Stimulated activated naive CD8-positive, alpha-beta T cell treated with anti-CD3 and anti-CD28 coated beads, Interleukin-15, amount 100 ng/mL, for 72 hours (primary cell): ENCODE measurements at regions not wholly inside any gene's neighbourhood (a gene's known extent, or its start where the extent isn't known, plus 50 kb on each side); places are given as distances from the start of the nearest gene placed in this dataset.
"Not testable (repeated sequence)": the region's sequence is repeated elsewhere in the genome, so short reads cannot be mapped to it uniquely, and the experiment has no call there.

ENCODE experiments used
- ATAC-seq: fragments of 150-1000 bp; cut with Tn5 transposase; 2 replicates; pipeline ENCODE4 v1.10.0; 2021; ENCODE audit warnings: mild to moderate bottlenecking, moderate library complexity
- DNase-seq, 2 donors: peaks; one replicate each; pipeline ENCODE4 v3.0.0; 2021 to 2022
- H3K27ac Mint-ChIP-seq, 2 donors: one replicate each; pipeline ENCODE4 v1.8.0; 2022; ENCODE audit warnings: mild to moderate bottlenecking in 2 of 2, mixed read lengths in 2 of 2, moderate library complexity in 2 of 2
- H3K27me3 Mint-ChIP-seq: one replicate; pipeline ENCODE4 v1.8.0; 2022; ENCODE audit warnings: mixed read lengths
- H3K4me1 Mint-ChIP-seq: one replicate; pipeline ENCODE4 v1.8.0; 2022; ENCODE audit warnings: mild to moderate bottlenecking, mixed read lengths
- H3K4me3 Mint-ChIP-seq, 2 donors: one replicate each; pipeline ENCODE4 v1.8.0; 2022; ENCODE audit warnings: mild to moderate bottlenecking in 2 of 2, mixed read lengths in 2 of 2, moderate library complexity in 1 of 2
- H3K9me3 Mint-ChIP-seq, 2 donors: one replicate each; pipeline ENCODE4 v1.8.0; 2022; ENCODE audit warnings: mixed read lengths in 2 of 2

DNA sequence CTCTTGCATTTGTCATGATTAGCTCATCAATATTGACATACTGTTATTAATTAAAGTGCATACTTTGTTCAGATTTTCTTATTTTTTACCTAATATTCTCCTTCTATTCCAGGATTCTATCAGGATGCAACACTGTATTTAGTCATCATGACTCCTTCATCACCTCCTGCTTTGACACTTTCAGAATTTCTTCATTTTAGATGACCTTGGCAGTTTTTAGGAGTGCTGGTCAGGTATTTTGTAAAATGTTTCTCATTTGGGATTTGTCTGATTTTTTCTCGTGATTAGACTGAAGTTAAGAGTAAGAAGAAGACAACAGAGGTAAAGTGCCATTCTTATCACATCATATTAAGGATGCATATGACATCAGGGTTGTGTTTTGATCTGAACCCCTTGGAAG, 167.0 kb upstream of the FOXG1 start:
- no peak for DNase-seq
- Mint-ChIP-seq H3K4me1 (no peaks in the 10 kb centered on the region), H3K4me3 (no peak overlapping the region), H3K9me3 (peaks cover 0 to 34% of the 10 kb centered on the region in 2 donors), H3K27me3 (no peaks in the 10 kb centered on the region), H3K27ac (no peak overlapping the region)
- ATAC-seq = no peak

DNA sequence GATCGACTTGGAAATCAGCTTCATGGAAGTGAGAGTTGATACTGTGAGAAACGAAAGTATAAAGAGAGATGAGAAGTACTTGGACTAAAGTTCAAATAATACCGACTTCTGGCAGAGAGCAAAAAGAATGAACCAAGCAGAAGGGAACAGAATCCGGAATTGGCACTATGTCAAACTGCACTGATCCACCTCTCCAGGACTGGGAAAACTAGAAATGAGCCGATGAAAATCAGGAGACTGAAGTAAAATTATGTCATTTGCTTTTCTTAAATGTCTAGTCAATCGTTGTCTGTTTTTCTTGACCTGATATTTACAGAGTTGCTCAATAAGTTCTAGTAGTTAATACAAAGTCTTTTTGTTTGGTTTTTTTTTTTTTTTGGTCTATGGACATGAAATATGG, 163.0 kb upstream of the FOXG1 start:
- no peak for DNase-seq
- Mint-ChIP-seq H3K27ac (no peak overlapping the region), H3K27me3 (no peaks in the 10 kb centered on the region)

GRCh38 chr14:28607661-28608060, 158.9 kb upstream of the FOXG1 start:
- Mint-ChIP-seq H3K27me3 (no peaks in the 10 kb centered on the region), H3K9me3 (peaks cover 0 to 15% of the 10 kb centered on the region in 2 donors), H3K4me1 (no peaks in the 10 kb centered on the region), H3K4me3 (no peak overlapping the region), H3K27ac (no peak overlapping the region)
- no peak for DNase-seq
- no peak for ATAC-seq

More for the DNA sequence above, 163.0 kb upstream of the FOXG1 start:
- no peaks in the 10 kb centered on the region for H3K4me1 Mint-ChIP-seq
- H3K4me3 Mint-ChIP-seq = no peak overlapping the region
- peaks cover 0 to 22% of the 10 kb centered on the region in 2 donors for H3K9me3 Mint-ChIP-seq
- no peak for ATAC-seq

DNA sequence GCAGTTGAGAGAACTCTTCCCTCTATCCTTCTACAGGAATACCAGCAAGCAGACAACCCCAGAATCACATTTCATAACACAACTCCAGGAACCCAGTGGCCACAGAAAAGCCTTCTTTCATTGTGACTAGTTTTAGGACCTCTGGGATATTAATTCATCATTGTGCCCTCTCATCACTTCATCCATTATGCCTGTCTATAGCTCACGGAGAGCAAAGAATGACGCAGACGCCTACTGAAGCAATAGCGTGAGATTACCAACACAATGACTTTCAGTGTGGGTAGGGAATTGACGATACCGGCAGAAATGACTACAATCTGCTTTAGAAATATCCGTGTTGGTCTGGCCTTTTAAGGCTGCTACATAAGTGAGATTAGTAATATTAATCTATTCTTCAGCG, 158.1 kb upstream of the FOXG1 start:
- peaks cover under 1 to 8% of the 10 kb centered on the region in 2 donors for H3K9me3 Mint-ChIP-seq
- DNase-seq (no peak), ATAC-seq (no peak)
- no peaks in the 10 kb centered on the region for H3K27me3 Mint-ChIP-seq
- H3K4me3 Mint-ChIP-seq = no peak overlapping the region
- no peak overlapping the region for H3K27ac Mint-ChIP-seq
- no peaks in the 10 kb centered on the region for H3K4me1 Mint-ChIP-seq

DNA sequence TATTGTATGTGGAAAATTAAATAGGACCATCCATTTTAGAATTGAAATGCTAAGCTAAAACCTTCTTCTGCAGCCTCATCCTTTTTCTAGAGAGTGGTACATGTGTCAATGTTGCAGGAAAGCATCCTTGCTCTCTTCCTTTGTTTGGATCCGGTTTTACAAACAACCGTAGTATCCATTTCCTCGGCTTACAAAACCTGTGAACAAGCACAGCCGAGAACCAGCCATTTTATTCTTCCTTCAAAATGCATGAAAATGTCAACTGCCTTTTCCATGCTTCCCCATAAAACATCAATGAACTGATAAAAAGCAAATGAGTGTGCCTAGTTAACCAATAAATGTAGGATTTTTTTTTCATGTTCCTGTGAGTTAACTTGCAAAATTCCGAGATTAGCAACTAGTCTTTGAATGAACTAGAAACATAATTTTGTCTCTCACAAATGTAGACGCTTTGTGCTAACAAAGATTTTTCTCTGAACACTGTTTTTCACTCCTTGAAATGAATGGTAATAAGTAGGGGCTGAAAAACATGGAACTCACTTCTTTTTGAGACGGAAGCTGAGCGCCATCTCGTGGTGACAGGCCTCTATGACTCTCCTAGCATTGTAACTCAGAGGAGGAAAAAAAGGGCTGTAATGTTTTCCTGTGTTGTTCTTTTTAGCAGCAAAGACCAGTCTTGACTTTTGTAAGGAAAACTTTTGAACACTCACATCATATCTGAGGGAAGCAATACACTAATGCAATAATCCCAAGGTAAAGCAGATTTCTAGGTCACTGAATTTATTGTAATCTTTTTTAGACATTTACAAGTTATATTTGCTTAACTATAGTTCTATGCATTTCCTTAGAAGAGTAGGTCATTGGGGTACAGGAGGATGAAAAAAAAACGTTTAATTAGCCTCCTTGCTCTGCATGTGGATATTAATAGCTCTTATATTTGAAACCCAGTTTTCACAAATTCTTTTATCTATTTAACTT, 157.4 kb upstream of the FOXG1 start:
- Mint-ChIP-seq H3K27ac (no peak overlapping the region), H3K4me1 (no peaks in the 10 kb centered on the region), H3K4me3 (no peak overlapping the region), H3K27me3 (no peaks in the 10 kb centered on the region), H3K9me3 (peaks cover 2 to 7% of the 10 kb centered on the region in 2 donors)
- ATAC-seq = no peak
- DNase-seq = peak in 1 of 2 donors; percentile 4

- Mint-ChIP-seq H3K27ac (no peak overlapping the region), H3K9me3 (peaks cover 12 to 16% of the 10 kb centered on the region in 2 donors), H3K27me3 (no peaks in the 10 kb centered on the region), H3K4me1 (no peaks in the 10 kb centered on the region), H3K4me3 (no peak overlapping the region)
- DNase-seq (no peak), ATAC-seq (no peak)
Observed at GRCh38 chr14:28612414-28612813, 154.2 kb upstream of the FOXG1 start.

DNA sequence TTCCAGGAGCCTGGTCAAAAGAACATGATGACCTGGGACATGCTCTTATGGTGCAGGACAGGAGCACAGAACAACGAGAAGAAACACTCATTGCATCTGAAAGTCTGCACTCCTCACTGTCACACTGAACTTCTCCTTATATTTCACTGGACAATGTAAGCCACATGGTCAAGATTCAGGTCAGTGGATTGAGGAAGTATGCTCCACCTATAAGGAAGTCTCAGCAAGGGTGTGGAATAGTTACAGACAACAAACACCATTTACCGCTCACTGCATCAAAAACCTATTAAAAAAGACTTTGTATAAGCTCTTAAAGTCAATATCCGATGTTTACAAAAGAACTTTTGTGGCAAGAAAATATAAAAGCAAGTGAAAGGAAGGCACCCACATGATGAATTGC, 153.1 kb upstream of the FOXG1 start:
- ATAC-seq (no peak), DNase-seq (no peak)
- no peaks in the 10 kb centered on the region for H3K27me3 Mint-ChIP-seq
- peaks cover 12 to 16% of the 10 kb centered on the region in 2 donors for H3K9me3 Mint-ChIP-seq
- H3K27ac Mint-ChIP-seq = peak overlapping the region in 1 of 2 donors; percentile 45
- no peak overlapping the region for H3K4me3 Mint-ChIP-seq
- no peaks in the 10 kb centered on the region for H3K4me1 Mint-ChIP-seq

- Mint-ChIP-seq H3K27me3 (no peaks in the 10 kb centered on the region), H3K4me1 (no peaks in the 10 kb centered on the region), H3K9me3 (peaks cover 4 to 11% of the 10 kb centered on the region in 2 donors), H3K4me3 (no peak overlapping the region), H3K27ac (no peak overlapping the region)
- DNase-seq (no peak), ATAC-seq (no peak)
Observed at GRCh38 chr14:28626780-28627179, 139.8 kb upstream of the FOXG1 start.

DNA sequence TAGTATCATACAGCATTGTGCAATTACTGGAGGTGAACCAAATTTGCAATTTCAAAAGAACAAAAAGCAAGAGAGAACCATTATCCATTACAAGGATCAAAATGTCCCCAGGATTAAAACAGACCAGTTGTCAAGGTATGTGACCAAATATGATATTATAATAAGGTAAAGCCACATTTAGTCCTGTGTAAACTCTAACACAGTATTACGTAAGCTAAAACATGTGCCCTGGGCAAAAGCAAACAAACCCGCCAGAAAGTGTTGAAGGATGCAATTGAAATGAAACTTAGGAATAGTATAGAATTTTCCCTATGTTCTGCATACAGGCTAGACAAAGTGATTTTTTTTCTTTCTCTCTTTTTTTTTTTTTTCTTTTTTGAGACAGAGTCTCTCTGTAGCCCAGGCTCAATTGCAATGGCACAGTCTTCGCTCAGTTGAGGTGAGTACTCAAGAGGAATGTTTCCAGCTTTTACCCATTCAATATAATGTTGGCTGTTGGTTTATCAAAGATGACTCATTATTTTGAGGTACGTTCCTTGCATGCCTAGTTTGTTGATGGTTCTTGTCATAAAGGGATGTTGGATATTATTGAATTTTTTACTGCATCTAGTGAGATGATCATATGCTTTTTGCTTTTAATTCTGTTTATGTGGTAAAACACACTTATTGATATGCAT, 137.1 kb upstream of the FOXG1 start:
- no peak overlapping the region for H3K4me3 Mint-ChIP-seq
- no peak overlapping the region for H3K27ac Mint-ChIP-seq
- H3K27me3 Mint-ChIP-seq = no peaks in the 10 kb centered on the region
- no peak for DNase-seq
- H3K9me3 Mint-ChIP-seq = peaks cover 7 to 16% of the 10 kb centered on the region in 2 donors
- H3K4me1 Mint-ChIP-seq = no peaks in the 10 kb centered on the region
- no peak for ATAC-seq

DNA sequence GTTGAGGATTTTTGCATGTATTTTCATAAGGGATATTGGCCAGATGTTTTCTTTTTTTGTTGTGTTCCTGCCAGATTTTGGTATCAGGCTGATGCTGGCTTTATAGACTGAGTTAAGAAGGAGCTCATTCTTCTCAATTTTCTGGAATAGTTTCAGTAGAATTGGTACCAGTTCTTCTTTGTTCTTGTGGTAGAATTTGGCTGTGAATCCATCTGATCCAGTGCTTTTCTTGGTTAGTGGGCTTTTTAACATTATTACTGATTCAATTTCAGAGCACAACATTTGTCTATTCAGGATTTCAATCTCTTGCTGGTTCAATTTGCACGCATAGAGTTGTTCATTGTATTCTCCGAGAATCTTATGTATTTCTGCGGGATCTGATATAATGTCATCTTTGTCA, 136.5 kb upstream of the FOXG1 start:
- DNase-seq (no peak), ATAC-seq (no peak)
- peaks cover 7 to 16% of the 10 kb centered on the region in 2 donors for H3K9me3 Mint-ChIP-seq
- peak overlapping the region in 1 of 2 donors; percentile 24 for H3K27ac Mint-ChIP-seq
- H3K27me3 Mint-ChIP-seq = no peaks in the 10 kb centered on the region
- no peaks in the 10 kb centered on the region for H3K4me1 Mint-ChIP-seq
- H3K4me3 Mint-ChIP-seq = no peak overlapping the region

- no peak for DNase-seq
- no peak overlapping the region for H3K27ac Mint-ChIP-seq
Observed at GRCh38 chr14:28635387-28635786, 131.2 kb upstream of the FOXG1 start.

GRCh38 chr14:28635816-28636215, 130.8 kb upstream of the FOXG1 start:
- H3K27me3 Mint-ChIP-seq, ATAC-seq, H3K4me3 Mint-ChIP-seq, DNase-seq, H3K27ac Mint-ChIP-seq, H3K4me1 Mint-ChIP-seq: not testable (repeated sequence)
- H3K9me3 Mint-ChIP-seq = peaks cover 13 to 27% of the 10 kb centered on the region in 2 donors

More at GRCh38 chr14:28635387-28635786, 131.2 kb upstream of the FOXG1 start:
- H3K4me3 Mint-ChIP-seq = no peak overlapping the region
- ATAC-seq = no peak
- H3K27me3 Mint-ChIP-seq = no peaks in the 10 kb centered on the region
- H3K4me1 Mint-ChIP-seq = no peaks in the 10 kb centered on the region
- H3K9me3 Mint-ChIP-seq = peaks cover 13 to 26% of the 10 kb centered on the region in 2 donors

DNA sequence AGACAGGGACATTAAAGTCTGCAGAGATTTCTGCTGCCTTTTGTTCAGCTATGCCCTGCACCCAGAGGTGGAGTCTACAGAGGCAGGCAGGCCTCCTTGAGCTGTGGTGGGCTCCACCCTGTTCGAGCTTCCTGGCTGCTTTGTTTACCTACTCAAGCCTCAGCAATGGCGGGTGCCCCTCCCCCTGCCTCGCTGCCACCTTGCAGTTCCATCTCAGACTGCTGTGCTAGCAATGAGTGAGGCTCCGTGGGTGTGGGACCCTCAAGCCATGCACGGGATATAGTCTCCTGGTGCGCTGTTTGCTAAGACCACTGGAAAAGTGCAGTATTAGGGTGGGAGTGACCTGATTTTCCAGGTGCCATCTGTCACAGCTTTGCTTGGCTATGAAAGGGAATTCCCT, 125.4 kb upstream of the FOXG1 start:
- not testable (repeated sequence) for H3K4me1 Mint-ChIP-seq, H3K4me3 Mint-ChIP-seq, DNase-seq, H3K27me3 Mint-ChIP-seq, ATAC-seq, H3K27ac Mint-ChIP-seq
- peaks cover 17 to 29% of the 10 kb centered on the region in 2 donors for H3K9me3 Mint-ChIP-seq

GRCh38 chr14:28651148-28651547, 115.4 kb upstream of the FOXG1 start:
- H3K27me3 Mint-ChIP-seq = no peaks in the 10 kb centered on the region
- DNase-seq = no peak
- H3K4me1 Mint-ChIP-seq = no peaks in the 10 kb centered on the region
- no peak overlapping the region for H3K4me3 Mint-ChIP-seq
- H3K9me3 Mint-ChIP-seq = peaks cover 12 to 13% of the 10 kb centered on the region in 2 donors
- no peak overlapping the region for H3K27ac Mint-ChIP-seq
- no peak for ATAC-seq

DNA sequence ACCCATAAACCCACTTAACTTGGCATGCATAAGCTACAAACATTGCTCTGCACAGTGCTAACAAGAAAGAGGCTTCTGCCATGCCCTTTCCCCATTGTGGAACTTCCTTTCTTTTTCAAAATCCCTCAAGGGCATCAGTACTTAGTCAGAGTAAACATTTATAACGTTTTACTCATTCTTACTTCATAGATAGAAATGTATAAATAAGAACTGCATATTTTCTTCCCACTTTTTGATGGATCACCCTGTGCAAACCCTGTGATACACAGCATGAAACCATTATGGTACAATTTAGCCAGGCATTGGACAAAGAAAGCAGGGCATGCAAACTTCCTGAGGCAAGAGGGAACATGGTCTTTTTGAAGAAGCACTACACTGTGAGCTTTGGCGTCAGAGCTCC, 113.8 kb upstream of the FOXG1 start:
- H3K9me3 Mint-ChIP-seq = peaks cover 5 to 12% of the 10 kb centered on the region in 2 donors
- DNase-seq = no peak
- no peaks in the 10 kb centered on the region for H3K4me1 Mint-ChIP-seq

GRCh38 chr14:28653521-28653920, 113.1 kb upstream of the FOXG1 start:
- no peak for ATAC-seq

More for the DNA sequence above, 113.8 kb upstream of the FOXG1 start:
- Mint-ChIP-seq H3K27ac (no peak overlapping the region), H3K4me3 (no peak overlapping the region), H3K27me3 (no peaks in the 10 kb centered on the region)
- no peak for ATAC-seq

More at GRCh38 chr14:28653521-28653920, 113.1 kb upstream of the FOXG1 start:
- H3K27me3 Mint-ChIP-seq = no peaks in the 10 kb centered on the region
- no peak for DNase-seq
- H3K4me3 Mint-ChIP-seq = no peak overlapping the region
- no peak overlapping the region for H3K27ac Mint-ChIP-seq
- H3K4me1 Mint-ChIP-seq = no peaks in the 10 kb centered on the region
- peaks cover 5 to 12% of the 10 kb centered on the region in 2 donors for H3K9me3 Mint-ChIP-seq
